Amygdala (tissue), 56 donors: ENCODE measurements at regions not wholly inside any gene's neighbourhood (a gene's known extent, or its start where the extent isn't known, plus 50 kb on each side); places are given as distances from the start of the nearest gene placed in this dataset.

Experiments
- DNase-seq, 56 donors: peaks; one replicate each; lab custom pipeline; 2025; lab: John Stamatoyannopoulos, UW

DNA sequence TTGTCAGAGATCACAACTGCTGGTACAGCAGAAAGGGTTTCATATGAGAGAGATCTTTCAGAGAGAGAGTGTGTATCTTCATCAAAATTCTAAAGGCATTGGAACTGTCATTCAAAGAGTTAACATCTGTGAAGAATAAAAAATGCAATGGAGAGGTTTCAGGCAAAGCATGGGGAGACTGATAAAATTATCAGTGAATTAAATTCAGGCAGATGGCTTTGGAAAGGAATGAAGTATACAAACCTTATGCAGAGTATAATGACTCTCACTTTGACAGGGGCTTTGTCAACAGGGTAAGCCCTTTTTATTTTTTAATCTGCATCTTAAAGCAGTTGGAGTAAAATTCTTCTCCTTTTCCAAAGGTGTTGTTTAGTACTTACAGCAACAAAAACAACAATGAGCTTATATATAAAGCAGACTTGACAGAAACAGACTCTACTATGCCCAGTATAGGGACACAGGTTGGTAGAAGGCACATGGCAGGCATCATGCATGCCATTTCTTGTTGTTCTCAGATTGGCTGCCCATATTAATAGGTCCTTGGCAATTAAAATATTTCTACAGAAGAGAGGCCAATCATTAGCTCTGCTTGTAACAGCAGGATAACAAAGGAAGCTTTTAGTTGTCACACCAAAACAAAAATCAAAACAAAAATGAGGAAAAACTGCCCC lies 54.9 kb upstream of the NXPH1 start:
- no peak for DNase-seq

DNA sequence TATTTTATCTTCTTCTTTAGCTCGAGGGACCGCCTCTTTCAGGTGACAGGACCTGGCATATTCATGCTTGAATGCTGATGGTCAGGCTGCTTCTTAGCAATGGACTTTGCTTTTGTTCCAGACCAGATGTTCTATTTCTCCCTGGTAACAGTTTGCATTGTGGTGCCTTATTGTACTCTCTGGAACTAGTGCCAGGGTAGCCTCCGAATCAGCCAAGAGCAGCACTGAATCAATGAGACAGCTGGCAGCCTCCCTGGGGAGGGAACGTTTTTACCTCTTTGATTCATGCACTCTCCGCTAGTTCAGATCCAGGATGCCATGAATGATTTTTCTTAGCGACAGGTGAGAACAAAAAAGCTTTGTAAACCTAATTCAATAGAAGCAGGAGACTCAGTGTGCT lies 54.1 kb upstream of the NXPH1 start:
- DNase-seq: peak in 45 of 56 donors; percentile 1 to 73 (median 30)

DNA sequence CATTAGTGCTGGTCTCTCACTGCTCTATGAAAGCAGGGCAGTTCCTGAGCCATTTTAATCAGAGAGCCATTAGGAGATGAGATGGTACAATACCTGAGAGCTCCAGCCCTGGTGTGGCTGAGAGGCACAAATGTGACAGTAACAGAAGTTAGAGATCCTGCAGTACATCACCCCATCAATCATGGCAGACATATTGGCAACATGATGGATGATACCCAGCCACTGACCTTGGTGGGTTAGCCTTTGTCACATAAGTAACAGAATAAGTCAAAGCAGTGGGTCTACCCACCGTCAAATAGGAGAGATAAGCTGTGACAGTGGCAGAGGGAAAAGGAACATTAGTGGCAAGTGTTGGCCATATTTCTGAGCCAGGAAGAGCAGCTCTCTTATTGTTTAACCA lies 53.3 kb upstream of the NXPH1 start:
- no peak for DNase-seq

DNA sequence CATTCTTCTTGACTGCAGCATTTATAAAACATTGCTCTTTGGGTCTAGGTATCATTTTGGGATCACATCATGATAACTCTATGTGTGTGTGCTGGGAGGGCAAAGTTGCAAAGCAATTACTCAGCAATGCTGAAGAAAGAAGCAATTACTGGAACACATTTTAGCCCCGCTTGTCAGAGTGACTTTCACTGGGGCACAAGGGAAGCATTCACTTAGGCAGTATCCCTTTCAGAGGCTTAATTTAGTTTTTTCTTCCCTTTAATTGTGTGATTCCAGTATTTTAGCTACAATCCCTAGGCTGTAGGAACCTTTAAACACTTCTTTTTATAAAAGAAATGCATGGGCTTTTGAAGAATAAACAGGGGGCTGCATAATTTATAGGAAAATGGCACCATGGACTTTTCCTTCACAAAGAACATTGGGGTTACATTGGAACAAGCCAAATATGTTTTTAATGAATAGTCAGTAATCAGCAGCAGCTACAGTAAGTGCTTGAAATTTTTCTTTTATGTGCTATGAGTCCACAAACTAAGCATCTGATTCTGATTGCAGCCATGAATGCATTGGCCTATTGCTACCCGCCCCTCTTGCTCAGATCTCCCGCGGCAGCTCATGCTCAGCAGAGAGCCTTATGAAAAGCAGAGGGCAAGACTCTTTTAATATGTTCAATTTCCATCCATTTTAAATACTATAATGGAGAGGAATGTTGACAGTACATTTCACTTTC lies 51.2 kb upstream of the NXPH1 start:
- peak in 1 of 56 donors; percentile 2 for DNase-seq
